GM21381 (cell line): ENCODE measurements at regions not wholly inside any gene's neighbourhood (a gene's known extent, or its start where the extent isn't known, plus 50 kb on each side); places are given as distances from the start of the nearest gene placed in this dataset.
"Not testable (repeated sequence)": the region's sequence is repeated elsewhere in the genome, so short reads cannot be mapped to it uniquely, and the experiment has no call there.

Experiments
- ATAC-seq: cut with Tn5 transposase; IDR thresholded peaks from one replicate; pipeline ENCODE4 v1.9.1; 2021; ENCODE audit warnings: mild to moderate bottlenecking, moderate library complexity; ENCODE audit not compliant: unreplicated experiment

- ATAC-seq: no peak
These were observed 70.2 kb upstream of the BTG3 start for GRCh38 chr21:17682924-17683323.

- ATAC-seq: peak; percentile 90
These were observed 66.4 kb upstream of the BTG3 start for GRCh38 chr21:17679002-17679600.

GRCh38 chr21:17676930-17677329 lies 64.2 kb upstream of the BTG3 start:
- ATAC-seq: not testable (repeated sequence)

- ATAC-seq: no peak
These were observed 61.4 kb upstream of the BTG3 start for GRCh38 chr21:17674106-17674505.

GRCh38 chr21:17673261-17674020 lies 60.7 kb upstream of the BTG3 start:
- no peak for ATAC-seq

- no peak for ATAC-seq
These were observed 59.0 kb upstream of the BTG3 start for GRCh38 chr21:17671733-17672132.

GRCh38 chr21:17668479-17669140 lies 55.9 kb upstream of the BTG3 start:
- no peak for ATAC-seq

GRCh38 chr21:17667256-17667655 lies 54.6 kb upstream of the BTG3 start:
- ATAC-seq: no peak
